Activated T-cell treated with anti-CD3 and anti-CD28 coated beads, Interleukin-2, amount 50 U/mL, for 48 hours (primary cell): ENCODE measurements at regions not wholly inside any gene's neighbourhood (a gene's known extent, or its start where the extent isn't known, plus 50 kb on each side); places are given as distances from the start of the nearest gene placed in this dataset.
"Not testable (repeated sequence)": the region's sequence is repeated elsewhere in the genome, so short reads cannot be mapped to it uniquely, and the experiment has no call there.

Source experiments
- DNase-seq, 2 experiments: peaks; one replicate each; pipeline ENCODE4 v3.0.0-alpha.2; 2020

GRCh38 chr6:130613176-130613575 lies 214.0 kb upstream of the SMLR1 start:
- DNase-seq: no peak

GRCh38 chr6:130615816-130616215 lies 211.4 kb upstream of the SMLR1 start:
- DNase-seq: no peak

GRCh38 chr6:130617658-130618057 lies 209.5 kb upstream of the SMLR1 start:
- DNase-seq: no peak

- DNase-seq: not testable (repeated sequence)
Measured at GRCh38 chr6:130618806-130619205, 208.4 kb upstream of the SMLR1 start.

- DNase-seq: no peak
Measured at GRCh38 chr6:130620338-130620781, 206.8 kb upstream of the SMLR1 start.

- DNase-seq: no peak
Measured at GRCh38 chr6:130622142-130622541, 205.1 kb upstream of the SMLR1 start.

GRCh38 chr6:130624046-130624445 lies 203.2 kb upstream of the SMLR1 start:
- DNase-seq: no peak

GRCh38 chr6:130625825-130626527 lies 201.2 kb upstream of the SMLR1 start:
- DNase-seq: peak in 1 of 2 experiments; percentile 37

GRCh38 chr6:130628862-130629261 lies 198.3 kb upstream of the SMLR1 start:
- no peak for DNase-seq

GRCh38 chr6:130629640-130630039 lies 197.6 kb upstream of the SMLR1 start:
- no peak for DNase-seq

GRCh38 chr6:130632277-130632676 lies 194.9 kb upstream of the SMLR1 start:
- DNase-seq: no peak

- DNase-seq: no peak
Measured at GRCh38 chr6:130632897-130633296, 194.3 kb upstream of the SMLR1 start.

- no peak for DNase-seq
Measured at GRCh38 chr6:130643361-130643760, 183.8 kb upstream of the SMLR1 start.

- DNase-seq: no peak
Measured at GRCh38 chr6:130644175-130644574, 183.0 kb upstream of the SMLR1 start.

GRCh38 chr6:130644769-130645168 lies 182.4 kb upstream of the SMLR1 start:
- DNase-seq: not testable (repeated sequence)

- no peak for DNase-seq
Measured at GRCh38 chr6:130647246-130647645, 180.0 kb upstream of the SMLR1 start.

- no peak for DNase-seq
Measured at GRCh38 chr6:130655586-130655985, 171.6 kb upstream of the SMLR1 start.

- DNase-seq: no peak
Measured at GRCh38 chr6:130661077-130661476, 166.1 kb upstream of the SMLR1 start.

GRCh38 chr6:130666786-130667185 lies 160.4 kb upstream of the SMLR1 start:
- no peak for DNase-seq

GRCh38 chr6:130670142-130670541 lies 157.1 kb upstream of the SMLR1 start:
- no peak for DNase-seq

GRCh38 chr6:130671119-130671518 lies 156.1 kb upstream of the SMLR1 start:
- no peak for DNase-seq

GRCh38 chr6:130671577-130671976 lies 155.6 kb upstream of the SMLR1 start:
- no peak for DNase-seq

GRCh38 chr6:130672153-130672552 lies 155.1 kb upstream of the SMLR1 start:
- DNase-seq: no peak

GRCh38 chr6:130674604-130675003 lies 152.6 kb upstream of the SMLR1 start:
- DNase-seq: no peak

- DNase-seq: no peak
Measured at GRCh38 chr6:130675072-130675471, 152.1 kb upstream of the SMLR1 start.
